ENCODE measurements at regions not wholly inside any gene's neighbourhood (a gene's known extent, or its start where the extent isn't known, plus 50 kb on each side); places are given as distances from the start of the nearest gene placed in this dataset.

GRCh38 chr1:177392336-177392735 lies 221.6 kb downstream of the BRINP2 start:
- intact Hi-C loops (cut with micrococcal nuclease; ENCODE audit: unreplicated experiment): no loop called here
- Histone ChIP-seq H3K79me2 (ENCODE audit: insufficient read depth, low read length) (no peaks in the 10 kb centered on the region), H3K36me3 (replicated peaks in 1 of 2; ENCODE audit: control insufficient read depth in 1 of 2, insufficient read depth in 2 of 2, low read length in 2 of 2) (no peaks in the 10 kb centered on the region), H3K4me2 (ENCODE audit: low read depth, low read length) (no peak overlapping the region), H2AFZ (ENCODE audit: low read length) (no peak overlapping the region), H4K20me1 (ENCODE audit: insufficient read depth, low read length) (no peaks in the 10 kb centered on the region), H3K9me3 (ENCODE audit: low read length) (no peaks in the 10 kb centered on the region), H3K27ac (ENCODE audit: extremely low read length, insufficient read depth, low read length) (no peak overlapping the region), H3K27me3 (ENCODE audit: control insufficient read depth in 1 of 2, insufficient read depth in 2 of 2, low read length in 2 of 2) (no peaks in the 10 kb centered on the region; a peak in 1 of 5 replicates), H3K4me3 (replicated peaks in 1 of 3; ENCODE audit: insufficient read depth in 1 of 3, low read depth in 2 of 3, low read length in 3 of 3) (no peak overlapping the region), H3K4me1 (ENCODE audit: insufficient read depth, low read length) (no peaks in the 10 kb centered on the region), H3K9ac (ENCODE audit: insufficient read depth, low read depth, low read length) (no peak overlapping the region)
- BruUV-seq (replicated peaks): no TSS peak
- WGBS (ENCODE audit: low lambda C conversion rate): 7% methylated on average over 3 of the region's 3 CpGs
- ATAC-seq (no peak), FAIRE-seq (no peak), DNase-seq (ENCODE audit: low spot score) (no peak)
- in situ Hi-C loops (cut with HindIII; ENCODE audit: extremely low pct_ligation_motif_present, low pct_unique_long_range_greater_than_20kb): no loop called here
- TF ChIP-seq ZNF512 (CRISPR knock-in tag; IDR thresholded peaks at IDR 0.05): no peak
- no peak for TF ChIP-seq E2F2 (CRISPR knock-in tag; IDR thresholded peaks at IDR 0.05; ENCODE audit: borderline replicate concordance)
- TF ChIP-seq TCF12 (IDR thresholded peaks at IDR 0.05): no peak
- TF ChIP-seq TCF12 (CRISPR knock-in tag; IDR thresholded peaks at IDR 0.05): no peak
- no peak for TF ChIP-seq SMARCE1 (IDR thresholded peaks at IDR 0.05; ENCODE audit: borderline replicate concordance)
- no peak for TF ChIP-seq SRSF9 (IDR thresholded peaks at IDR 0.05; ENCODE audit: borderline replicate concordance, insufficient read depth, low read depth, low read length, poor library complexity, severe bottlenecking)
- TF ChIP-seq STAT5B (CRISPR knock-in tag; IDR thresholded peaks at IDR 0.05): no peak
- TF ChIP-seq IRF1 (CRISPR knock-in tag; IDR thresholded peaks at IDR 0.05; ENCODE audit: low read depth): no peak
- no peak for TF ChIP-seq SCMH1 (CRISPR knock-in tag; IDR thresholded peaks at IDR 0.05; ENCODE audit: borderline replicate concordance)
- no peak for TF ChIP-seq ATF7 (IDR thresholded peaks at IDR 0.05)
- TF ChIP-seq ATF7 (CRISPR knock-in tag; IDR thresholded peaks at IDR 0.05): no peak
- TF ChIP-seq PAX8 (CRISPR knock-in tag; IDR thresholded peaks at IDR 0.05; ENCODE audit: borderline replicate concordance): no peak
- no peak for TF ChIP-seq SMARCC2 (IDR thresholded peaks at IDR 0.05)
- TF ChIP-seq HOXA3 (CRISPR knock-in tag; IDR thresholded peaks at IDR 0.05): no peak
- no peak for TF ChIP-seq ZNF484 (CRISPR knock-in tag; IDR thresholded peaks at IDR 0.05; ENCODE audit: borderline replicate concordance, low read depth)
- no peak for TF ChIP-seq ZBTB33 (CRISPR knock-in tag; IDR thresholded peaks at IDR 0.05)
- TF ChIP-seq ZNF343 (CRISPR knock-in tag; IDR thresholded peaks at IDR 0.05): no peak
- no peak for TF ChIP-seq DPF2 (CRISPR knock-in tag; IDR thresholded peaks at IDR 0.05; ENCODE audit: borderline replicate concordance, low read depth)
- TF ChIP-seq ZNF841 (CRISPR knock-in tag; IDR thresholded peaks at IDR 0.05; ENCODE audit: borderline replicate concordance): no peak
- ChIA-PET POLR2A (no interaction called here), CTCF (ENCODE audit: low intra/inter-chr PET ratio, low total read pairs) (no interaction called here)

All from HepG2 (cell line).